PC-3 (cell line): ENCODE measurements at regions not wholly inside any gene's neighbourhood (a gene's known extent, or its start where the extent isn't known, plus 50 kb on each side); places are given as distances from the start of the nearest gene placed in this dataset.

Source experiments
- CTCF ChIP-seq: fragments of 300-600 bp; sonication (generic); conservative IDR thresholded peaks from 2 replicates; pipeline ENCODE4 v1.5.1; 2017; ENCODE audit warnings: antibody characterized with exemption, low read depth, mild to moderate bottlenecking, low read length
- EZH2 ChIP-seq: fragments of 300-600 bp; sonication (generic); IDR thresholded peaks from one replicate; pipeline ENCODE4 v1.6.1; 2017; ENCODE audit warnings: antibody characterized with exemption, mild to moderate bottlenecking, low read length; ENCODE audit not compliant: unreplicated experiment

- TF ChIP-seq CTCF = no peak
- no peak for TF ChIP-seq EZH2
Measured at GRCh38 chr2:100214265-100214971, 72.0 kb upstream of the AFF3 start.
